Lower leg skin (tissue), 3 donors: ENCODE measurements at regions not wholly inside any gene's neighbourhood (a gene's known extent, or its start where the extent isn't known, plus 50 kb on each side); places are given as distances from the start of the nearest gene placed in this dataset.

Experiments
- POLR2A ChIP-seq, 2 donors: fragments of 450-650 bp; IDR thresholded peaks; one replicate each; pipeline ENCODE4 v1.6.1; 2016 to 2017; ENCODE audit warnings: antibody characterized with exemption in 2 of 2, mild to moderate bottlenecking in 1 of 2, moderate library complexity in 1 of 2
- TF ChIP-seq, protein P1 (sequence below), 3 donors: fragments of 450-650 bp; IDR thresholded peaks; one replicate each; pipeline ENCODE4 v1.5.1; 2016; ENCODE audit warnings: antibody characterized with exemption in 3 of 3, mild to moderate bottlenecking in 3 of 3, moderate library complexity in 2 of 3

DNA sequence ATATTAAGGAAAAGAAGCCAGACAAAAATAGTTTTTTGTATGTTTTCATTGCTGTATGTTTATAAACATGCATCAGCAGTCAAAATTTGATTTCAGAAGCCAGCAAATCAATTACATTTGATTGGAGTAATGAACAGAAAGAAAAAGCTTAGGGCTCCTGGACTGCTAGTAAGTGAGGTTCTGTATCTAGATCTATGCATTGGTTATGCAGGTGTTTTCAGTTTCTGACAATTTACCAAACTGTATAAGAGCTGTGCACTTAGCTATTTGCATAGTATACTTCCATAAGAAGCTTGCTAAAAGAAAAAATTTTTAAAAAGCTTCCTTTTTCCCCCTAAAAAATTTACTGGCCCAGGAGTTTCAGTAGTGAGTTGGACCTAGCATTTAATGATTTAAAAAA is 881.6 kb downstream of the PCDH7 start:
- TF ChIP-seq, protein P1, sequence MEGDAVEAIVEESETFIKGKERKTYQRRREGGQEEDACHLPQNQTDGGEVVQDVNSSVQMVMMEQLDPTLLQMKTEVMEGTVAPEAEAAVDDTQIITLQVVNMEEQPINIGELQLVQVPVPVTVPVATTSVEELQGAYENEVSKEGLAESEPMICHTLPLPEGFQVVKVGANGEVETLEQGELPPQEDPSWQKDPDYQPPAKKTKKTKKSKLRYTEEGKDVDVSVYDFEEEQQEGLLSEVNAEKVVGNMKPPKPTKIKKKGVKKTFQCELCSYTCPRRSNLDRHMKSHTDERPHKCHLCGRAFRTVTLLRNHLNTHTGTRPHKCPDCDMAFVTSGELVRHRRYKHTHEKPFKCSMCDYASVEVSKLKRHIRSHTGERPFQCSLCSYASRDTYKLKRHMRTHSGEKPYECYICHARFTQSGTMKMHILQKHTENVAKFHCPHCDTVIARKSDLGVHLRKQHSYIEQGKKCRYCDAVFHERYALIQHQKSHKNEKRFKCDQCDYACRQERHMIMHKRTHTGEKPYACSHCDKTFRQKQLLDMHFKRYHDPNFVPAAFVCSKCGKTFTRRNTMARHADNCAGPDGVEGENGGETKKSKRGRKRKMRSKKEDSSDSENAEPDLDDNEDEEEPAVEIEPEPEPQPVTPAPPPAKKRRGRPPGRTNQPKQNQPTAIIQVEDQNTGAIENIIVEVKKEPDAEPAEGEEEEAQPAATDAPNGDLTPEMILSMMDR (IDR thresholded peaks at IDR 0.05) = no peak
- TF ChIP-seq POLR2A (IDR thresholded peaks at IDR 0.05) = no peak
